NCI-H1694 (cell line): ENCODE measurements at regions not wholly inside any gene's neighbourhood (a gene's known extent, or its start where the extent isn't known, plus 50 kb on each side); places are given as distances from the start of the nearest gene placed in this dataset.
"Not testable (repeated sequence)": the region's sequence is repeated elsewhere in the genome, so short reads cannot be mapped to it uniquely, and the experiment has no call there.

Source experiments
- DNase-seq: peaks from one replicate; lab custom pipeline; 2025; lab: John Stamatoyannopoulos, UW

- no peak for DNase-seq
These were observed 134.4 kb upstream of the LYZL2 start for GRCh38 chr10:30763918-30764317.

DNA sequence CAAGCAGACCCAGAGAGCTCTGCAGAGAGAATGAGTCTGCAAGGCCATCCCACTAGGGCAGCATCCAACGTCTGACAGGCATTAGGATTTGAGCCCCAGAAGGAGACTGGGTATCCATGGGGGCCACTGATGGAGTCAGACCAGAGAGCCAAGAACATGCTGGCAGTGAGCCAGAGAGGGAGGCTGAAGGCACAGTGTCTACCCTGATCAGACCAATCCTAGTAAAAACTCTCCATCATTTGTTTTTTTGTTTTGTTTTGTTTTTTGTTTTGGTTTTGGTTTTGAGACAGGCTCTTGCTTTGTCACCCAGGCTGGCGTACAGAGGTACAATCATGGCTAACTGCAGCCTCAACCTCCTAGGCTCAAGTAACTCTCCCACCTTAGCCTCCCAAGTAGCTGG, 133.1 kb upstream of the LYZL2 start:
- no peak for DNase-seq

GRCh38 chr10:30759423-30759822, 129.9 kb upstream of the LYZL2 start:
- DNase-seq: no peak

GRCh38 chr10:30758338-30758737, 128.8 kb upstream of the LYZL2 start:
- no peak for DNase-seq

GRCh38 chr10:30756896-30757295, 127.3 kb upstream of the LYZL2 start:
- no peak for DNase-seq

DNA sequence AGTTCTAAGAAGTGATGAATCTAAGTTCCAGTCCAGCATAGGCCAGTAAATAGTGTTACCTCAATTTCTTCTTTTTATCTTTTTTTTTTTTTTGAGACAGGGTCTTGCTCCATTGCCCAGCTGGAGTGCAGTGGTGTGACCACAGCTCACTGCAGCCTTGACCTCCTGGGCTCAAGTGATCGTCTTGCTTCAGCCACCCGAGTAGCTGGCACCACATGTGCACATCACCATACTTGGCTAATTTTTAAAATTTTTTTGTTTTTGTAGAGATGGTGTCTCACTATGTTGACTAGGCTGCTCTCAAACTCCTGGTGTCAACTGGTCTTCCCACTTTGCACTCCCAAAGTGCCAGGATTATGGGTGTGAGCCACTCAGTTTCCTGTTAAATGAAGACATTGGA, 126.6 kb upstream of the LYZL2 start:
- no peak for DNase-seq

- DNase-seq: no peak
These were observed 125.9 kb upstream of the LYZL2 start for GRCh38 chr10:30755441-30755953.

GRCh38 chr10:30752481-30752881, 122.9 kb upstream of the LYZL2 start:
- no peak for DNase-seq

DNA sequence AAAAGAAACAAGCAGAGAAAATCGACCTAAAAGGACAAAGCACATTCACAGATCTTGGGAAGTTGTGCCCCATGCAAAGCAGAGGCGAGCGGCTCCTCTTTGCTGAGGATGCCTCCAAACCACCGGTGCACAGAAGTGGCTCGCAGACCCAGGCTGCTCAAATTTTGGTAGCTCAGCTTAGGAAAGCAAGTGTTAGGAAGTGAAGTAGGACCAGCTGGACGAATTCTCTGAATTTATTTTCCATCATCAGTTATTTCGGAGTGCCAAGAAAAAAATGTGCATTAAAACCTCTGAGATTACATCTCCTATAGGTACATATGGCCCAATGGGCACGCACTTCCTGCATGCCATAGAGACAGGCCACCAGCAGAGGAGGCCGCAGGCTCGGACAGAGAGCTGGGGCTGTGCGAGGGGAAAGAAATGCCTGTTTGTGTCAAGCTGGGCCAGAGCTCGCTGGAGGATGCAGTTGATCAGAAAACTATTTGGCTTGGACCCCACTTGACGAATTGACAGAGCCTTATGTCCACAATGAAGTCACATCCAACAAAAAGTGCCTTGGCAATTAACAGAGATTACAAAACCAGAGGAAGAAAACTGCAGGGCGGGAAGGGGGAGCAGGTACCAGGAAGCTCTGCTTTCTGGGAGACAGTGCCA, 122.3 kb upstream of the LYZL2 start:
- DNase-seq: no peak

- no peak for DNase-seq
These were observed 121.6 kb upstream of the LYZL2 start for GRCh38 chr10:30750971-30751677.

DNA sequence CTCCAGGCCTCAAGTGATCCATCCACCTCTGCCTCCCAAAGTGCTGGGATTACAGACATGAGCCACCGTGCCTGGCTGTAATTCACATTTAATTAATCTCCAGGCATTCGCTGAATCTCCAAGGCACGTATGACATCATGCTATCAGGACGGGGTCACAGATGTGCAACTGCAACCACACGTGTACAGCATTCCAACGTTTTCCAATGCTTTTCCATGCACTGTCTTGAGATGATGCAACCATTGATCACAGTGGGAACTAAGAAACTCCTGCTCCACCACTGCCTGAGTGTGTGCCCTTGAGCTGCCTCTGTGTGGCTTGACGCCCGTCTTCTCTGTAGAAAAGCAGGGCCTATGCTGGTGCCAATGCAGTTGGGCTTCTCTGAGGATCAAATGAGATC, 119.8 kb upstream of the LYZL2 start:
- DNase-seq: no peak

DNA sequence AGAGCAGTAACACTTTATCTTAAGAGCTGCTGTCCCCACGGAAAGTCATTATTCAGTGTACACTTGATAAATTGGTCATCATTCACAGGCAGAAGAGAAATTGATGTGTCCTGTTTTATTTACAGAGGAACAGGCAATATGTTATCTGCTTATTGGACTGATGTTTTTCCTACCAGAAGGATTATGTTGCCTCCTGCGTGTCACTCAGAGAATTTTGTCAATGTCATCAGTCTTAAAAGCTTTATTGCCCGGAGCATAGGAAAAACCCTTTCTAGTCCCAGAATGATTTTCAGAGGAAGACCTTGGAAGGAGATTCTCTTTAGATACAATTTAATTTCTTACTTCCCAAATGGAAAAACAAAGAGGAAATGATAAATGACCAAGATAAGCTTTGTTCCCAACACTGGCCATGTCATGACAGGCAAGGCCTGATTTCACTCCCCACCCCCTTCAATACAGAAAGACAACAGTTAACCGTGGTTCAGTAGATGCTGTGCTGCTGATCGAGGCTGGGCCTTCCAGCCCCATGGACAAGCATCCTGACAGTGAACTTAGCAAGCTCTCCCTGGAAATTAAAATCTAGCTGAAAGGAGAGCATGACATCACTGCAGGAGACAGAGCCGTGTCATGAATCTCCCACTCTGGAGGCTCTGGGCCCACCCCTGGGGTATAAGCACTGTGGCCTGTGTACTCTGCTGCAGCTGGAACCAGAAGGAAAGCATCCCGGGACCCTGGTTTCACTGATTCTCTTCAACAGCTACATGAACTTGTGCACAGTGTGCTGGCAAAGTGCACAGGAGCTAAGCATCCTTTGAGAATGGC, 118.8 kb upstream of the LYZL2 start:
- DNase-seq: no peak

- no peak for DNase-seq
These were observed 118.1 kb upstream of the LYZL2 start for GRCh38 chr10:30747633-30748032.

DNA sequence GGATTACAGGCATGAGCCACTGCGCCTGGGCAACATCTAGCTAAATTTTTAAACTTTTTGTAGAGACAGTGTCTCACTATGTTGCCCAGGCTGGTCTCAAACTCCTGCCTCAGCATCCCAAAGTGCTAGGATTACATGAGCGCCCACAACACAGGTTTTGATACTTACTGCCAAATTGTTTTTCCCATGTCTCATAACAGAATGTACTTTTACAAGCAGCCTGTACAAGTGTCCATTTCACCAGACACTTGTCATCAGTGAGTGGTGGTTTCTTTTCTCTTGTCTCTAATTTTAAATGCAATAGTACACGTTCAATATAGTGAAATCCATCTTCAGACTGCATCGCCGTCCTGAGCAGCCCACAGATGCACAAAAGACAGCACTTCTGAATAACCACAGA, 116.4 kb upstream of the LYZL2 start:
- no peak for DNase-seq

GRCh38 chr10:30744106-30744505, 114.6 kb upstream of the LYZL2 start:
- DNase-seq: no peak

DNA sequence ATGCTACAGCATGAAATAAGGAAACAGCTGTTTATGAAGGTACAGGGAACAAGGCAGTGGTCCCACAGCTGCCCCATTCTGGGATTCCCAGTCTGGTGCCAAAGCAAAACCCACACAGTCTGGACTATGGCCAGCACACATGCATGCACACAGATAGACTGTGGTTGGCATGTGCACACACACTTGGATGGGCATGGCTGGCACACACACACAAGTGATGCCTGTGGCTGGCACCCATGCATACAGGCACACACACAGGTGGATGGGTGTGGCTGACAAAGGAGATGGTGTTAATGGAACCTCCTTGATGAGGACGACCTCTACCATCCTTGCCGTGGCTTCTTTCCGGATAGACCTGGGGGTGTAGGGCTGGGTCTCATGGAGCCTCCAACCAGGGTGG, 114.0 kb upstream of the LYZL2 start:
- no peak for DNase-seq

DNA sequence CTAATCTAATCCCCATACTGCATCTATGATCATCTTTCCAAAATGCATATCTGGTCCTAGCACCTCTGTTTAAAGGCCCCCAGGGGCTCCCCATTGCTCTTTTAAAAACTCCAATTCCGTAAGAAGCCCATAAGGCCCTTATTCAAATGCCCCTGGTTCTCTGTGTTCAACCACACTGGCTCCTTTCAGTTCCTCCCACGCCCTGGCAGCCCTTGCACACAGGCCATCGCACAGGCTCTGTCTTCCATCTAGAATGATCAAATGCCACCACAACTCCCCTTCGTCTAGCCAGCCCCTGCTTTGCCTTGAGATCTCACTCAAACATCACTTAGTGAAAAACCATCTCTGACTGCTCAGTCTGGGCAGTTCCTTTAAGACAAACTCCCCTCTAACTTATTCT, 112.9 kb upstream of the LYZL2 start:
- DNase-seq: no peak

DNA sequence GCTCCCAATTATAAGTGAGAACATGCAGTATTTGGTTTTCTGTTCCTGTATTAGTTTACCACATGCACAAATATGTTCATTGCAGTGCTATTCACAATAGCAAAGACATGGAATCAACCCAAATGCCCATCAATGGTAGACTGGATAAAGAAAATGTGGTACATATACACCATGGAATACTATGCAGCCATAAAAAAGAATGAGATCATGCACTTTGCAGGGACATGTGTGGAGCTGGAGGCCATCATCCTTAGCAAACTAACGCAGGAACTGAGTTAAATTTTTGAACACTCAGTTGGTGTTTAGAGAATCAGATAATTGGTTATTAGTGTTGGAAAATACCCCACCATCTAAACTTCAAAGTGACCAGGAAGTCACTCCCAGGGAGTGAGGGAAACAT, 111.2 kb upstream of the LYZL2 start:
- DNase-seq: not testable (repeated sequence)

DNA sequence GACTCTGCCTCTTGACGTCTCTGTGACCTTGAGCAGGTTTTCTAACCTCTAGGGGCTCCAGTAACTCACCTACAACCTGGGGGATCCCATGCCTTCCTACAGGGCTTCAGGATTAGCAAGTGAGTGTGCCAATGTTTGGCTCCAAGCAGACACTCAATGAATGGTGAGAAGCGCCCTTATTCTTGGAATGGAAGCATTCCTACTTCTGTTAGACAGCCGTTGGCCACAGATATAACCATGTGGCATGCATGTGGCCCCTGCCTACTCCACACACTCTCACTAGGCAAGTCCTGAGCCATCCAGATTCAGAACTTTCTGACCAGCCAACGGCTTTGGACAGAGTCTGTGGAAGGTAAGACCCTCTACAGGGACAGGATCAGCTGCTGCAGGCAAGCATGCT, 108.9 kb upstream of the LYZL2 start:
- DNase-seq: no peak

GRCh38 chr10:30737931-30738391, 108.4 kb upstream of the LYZL2 start:
- DNase-seq: no peak

- no peak for DNase-seq
These were observed 107.2 kb upstream of the LYZL2 start for GRCh38 chr10:30736685-30737232.

DNA sequence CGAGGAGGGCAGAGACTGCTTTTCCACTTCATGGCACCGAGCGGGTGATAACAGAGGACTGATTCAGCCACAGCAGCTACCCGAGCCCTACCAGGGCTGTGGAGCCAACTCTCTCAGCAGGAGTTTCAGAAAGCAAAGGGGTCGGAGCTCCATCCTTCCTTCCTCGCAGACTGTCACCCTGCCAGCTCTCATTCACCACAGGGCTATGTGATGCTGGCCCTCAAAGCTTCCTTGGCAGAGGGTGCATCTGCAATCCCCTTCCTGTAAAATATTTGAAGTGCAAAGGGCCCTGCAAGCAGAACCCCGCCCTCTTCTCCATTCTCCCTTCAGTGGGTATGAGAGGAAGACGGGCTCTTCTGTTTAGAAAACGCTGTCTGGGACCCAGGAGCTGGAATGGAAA, 105.3 kb upstream of the LYZL2 start:
- no peak for DNase-seq
